ENCODE measurements at regions not wholly inside any gene's neighbourhood (a gene's known extent, or its start where the extent isn't known, plus 50 kb on each side); places are given as distances from the start of the nearest gene placed in this dataset.
"Not testable (repeated sequence)": the region's sequence is repeated elsewhere in the genome, so short reads cannot be mapped to it uniquely, and the experiment has no call there.

DNA sequence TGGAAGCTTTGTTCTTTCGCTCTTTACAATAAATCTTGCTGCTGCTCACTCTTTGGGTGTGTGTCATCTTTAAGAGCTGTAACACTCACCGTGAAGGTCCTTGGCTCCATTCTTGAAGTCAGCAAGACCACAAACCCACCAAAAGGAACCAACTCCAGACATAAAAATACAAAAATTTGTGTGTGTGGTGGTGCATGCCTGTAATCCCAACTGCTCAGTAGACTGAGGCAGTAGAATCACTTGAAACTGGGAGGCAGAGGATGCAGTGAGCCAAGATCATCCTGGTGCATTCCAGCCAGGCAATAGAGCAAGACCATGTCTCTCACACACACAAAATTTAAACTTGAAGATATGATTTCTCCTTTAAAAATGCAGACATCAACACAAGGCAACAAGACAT, 1431.7 kb upstream of the B3GALT2 start:
- Mint-ChIP-seq H3K27ac (no peak overlapping the region), H3K27me3 (no peaks in the 10 kb centered on the region), H3K4me1 (no peaks in the 10 kb centered on the region), H3K4me3 (no peak overlapping the region), H3K9me3 (no peaks in the 10 kb centered on the region)
- DNase-seq (no peak), ATAC-seq (no peak)

DNA sequence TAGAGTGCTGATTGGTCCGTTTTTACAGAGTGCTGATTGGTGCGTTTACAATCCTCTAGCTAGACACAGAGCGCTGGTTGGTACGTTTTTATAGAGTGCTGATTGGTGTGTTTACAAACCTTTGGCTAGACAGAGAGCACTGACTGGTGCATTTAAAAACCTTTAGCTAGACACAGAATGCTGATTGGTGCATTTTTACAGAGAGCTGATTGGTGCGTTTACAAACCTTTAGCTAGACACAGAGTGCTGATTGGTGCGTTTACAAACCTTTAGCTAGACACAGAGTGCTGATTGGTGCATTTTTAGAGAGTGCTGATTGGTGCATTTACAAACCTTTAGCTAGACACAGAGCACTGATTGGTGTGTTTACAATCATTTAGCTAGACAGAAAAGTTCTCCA, 1430.9 kb upstream of the B3GALT2 start:
- H3K27me3 Mint-ChIP-seq, H3K4me3 Mint-ChIP-seq, H3K4me1 Mint-ChIP-seq, DNase-seq, H3K9me3 Mint-ChIP-seq, H3K27ac Mint-ChIP-seq, ATAC-seq: not testable (repeated sequence)

DNA sequence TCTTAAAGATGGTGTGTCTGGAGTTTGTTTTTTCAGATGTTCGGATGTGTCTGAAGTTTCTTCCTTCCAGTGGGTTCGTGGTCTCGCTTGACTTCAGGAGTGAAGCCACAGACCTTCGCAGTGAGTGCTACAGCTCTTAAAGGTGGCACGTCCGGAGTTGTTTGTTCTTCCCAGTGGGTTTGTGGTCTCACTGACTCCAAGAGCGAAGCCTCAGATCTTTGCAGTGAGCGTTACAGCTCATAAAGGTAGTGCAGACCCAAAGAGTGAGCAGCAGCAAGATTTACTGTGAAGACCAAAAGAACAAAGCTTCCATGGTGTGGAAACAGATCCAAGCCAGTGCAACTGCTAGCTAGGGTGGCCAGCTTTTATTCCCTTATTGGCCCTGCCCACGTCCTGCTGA, 1430.4 kb upstream of the B3GALT2 start:
- Mint-ChIP-seq H3K27me3 (no peaks in the 10 kb centered on the region), H3K9me3 (no peaks in the 10 kb centered on the region), H3K4me3 (no peak overlapping the region), H3K4me1 (no peaks in the 10 kb centered on the region), H3K27ac (no peak overlapping the region)
- no peak for ATAC-seq
- DNase-seq, result no peak

DNA sequence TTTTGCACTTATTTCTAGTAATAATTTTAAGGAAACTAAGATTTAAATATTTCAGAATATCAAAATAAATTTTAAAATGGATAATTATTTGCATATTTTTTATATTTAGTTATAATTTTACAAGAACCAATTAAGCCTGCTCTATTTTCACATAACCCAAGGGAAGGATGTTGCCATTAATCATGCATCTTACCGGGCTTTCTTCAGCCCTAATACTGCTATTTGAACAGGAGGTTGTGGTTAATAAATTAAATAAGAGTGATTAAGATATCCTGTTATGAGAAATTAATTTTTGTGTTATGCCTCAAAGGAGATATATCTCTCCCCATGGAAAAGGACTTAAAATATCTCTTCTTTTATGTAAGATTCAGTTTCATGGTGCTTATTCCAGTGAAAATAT, 1415.8 kb upstream of the B3GALT2 start:
- Mint-ChIP-seq H3K4me3 (no peak overlapping the region), H3K27me3 (no peaks in the 10 kb centered on the region), H3K4me1 (no peaks in the 10 kb centered on the region), H3K9me3 (peaks cover 0 to 1% of the 10 kb centered on the region in 2 donors), H3K27ac (no peak overlapping the region)
- no peak for DNase-seq
- ATAC-seq, result no peak

DNA sequence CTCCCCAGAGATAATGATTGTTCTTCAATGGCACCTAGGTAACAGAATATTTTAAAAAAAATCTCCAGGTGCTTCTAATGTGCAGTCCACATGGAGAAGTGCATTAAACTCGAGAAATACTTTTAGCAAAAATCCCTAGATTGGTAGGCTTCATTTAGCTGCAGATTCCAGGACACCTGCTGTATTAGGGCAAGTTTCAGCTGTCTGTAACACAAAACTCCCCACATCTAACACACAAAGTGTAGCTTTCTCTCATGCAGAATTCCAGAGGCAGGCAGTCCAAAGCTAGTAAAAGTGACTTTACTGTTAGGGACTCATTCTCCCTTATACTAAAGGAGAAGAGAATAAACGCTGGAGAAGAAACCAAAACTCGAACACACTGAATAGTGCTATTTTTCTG, 1414.3 kb upstream of the B3GALT2 start:
- H3K4me1 Mint-ChIP-seq, result no peaks in the 10 kb centered on the region
- no peak for DNase-seq
- no peak overlapping the region for H3K4me3 Mint-ChIP-seq
- no peak for ATAC-seq
- H3K27ac Mint-ChIP-seq, result no peak overlapping the region
- H3K27me3 Mint-ChIP-seq, result no peaks in the 10 kb centered on the region
- no peaks in the 10 kb centered on the region for H3K9me3 Mint-ChIP-seq

DNA sequence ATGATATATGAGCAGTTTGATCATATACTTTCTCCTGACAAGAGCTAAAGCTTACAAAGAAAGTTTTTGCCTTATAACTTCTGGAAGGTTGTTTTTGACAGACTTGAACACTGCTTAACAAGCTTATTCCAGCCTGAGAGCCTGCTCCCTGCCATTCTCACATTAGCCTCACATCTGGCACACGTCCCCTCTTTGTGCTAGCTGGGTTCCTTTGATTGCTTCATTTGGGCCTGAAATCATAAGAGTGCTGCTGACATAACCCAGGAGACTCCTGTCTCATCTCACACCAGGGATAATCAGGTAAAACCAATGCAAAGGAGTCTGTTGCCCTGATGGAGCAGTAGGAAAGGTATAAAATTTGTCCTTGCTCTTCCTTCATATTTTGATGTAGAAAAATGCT, 1411.7 kb upstream of the B3GALT2 start:
- H3K9me3 Mint-ChIP-seq, result no peaks in the 10 kb centered on the region
- no peak overlapping the region for H3K27ac Mint-ChIP-seq
- H3K4me3 Mint-ChIP-seq, result no peak overlapping the region
- no peaks in the 10 kb centered on the region for H3K27me3 Mint-ChIP-seq
- DNase-seq (no peak), ATAC-seq (no peak)
- H3K4me1 Mint-ChIP-seq, result no peaks in the 10 kb centered on the region

DNA sequence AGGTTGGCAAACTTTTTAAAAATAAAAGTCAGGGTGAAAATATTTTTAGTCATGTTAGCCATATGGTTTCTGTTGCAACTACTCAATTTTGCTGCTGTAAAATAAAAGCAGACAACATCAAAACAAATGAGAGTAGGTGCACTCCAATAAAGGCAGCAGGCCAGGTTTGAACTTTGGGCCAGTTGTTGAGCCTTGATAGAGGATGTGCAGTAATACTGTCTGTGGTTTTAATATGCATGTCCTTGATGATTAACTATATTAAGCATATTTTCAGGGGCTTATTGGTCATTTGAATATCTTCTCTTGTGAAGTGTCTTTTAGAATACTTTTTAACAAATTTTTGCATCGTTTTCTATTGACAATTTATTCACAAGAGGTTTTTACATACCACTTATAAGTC, 1399.9 kb upstream of the B3GALT2 start:
- Mint-ChIP-seq H3K4me3 (no peak overlapping the region), H3K4me1 (no peaks in the 10 kb centered on the region), H3K27me3 (no peaks in the 10 kb centered on the region), H3K27ac (no peak overlapping the region), H3K9me3 (no peaks in the 10 kb centered on the region)
- ATAC-seq (no peak), DNase-seq (no peak)

DNA sequence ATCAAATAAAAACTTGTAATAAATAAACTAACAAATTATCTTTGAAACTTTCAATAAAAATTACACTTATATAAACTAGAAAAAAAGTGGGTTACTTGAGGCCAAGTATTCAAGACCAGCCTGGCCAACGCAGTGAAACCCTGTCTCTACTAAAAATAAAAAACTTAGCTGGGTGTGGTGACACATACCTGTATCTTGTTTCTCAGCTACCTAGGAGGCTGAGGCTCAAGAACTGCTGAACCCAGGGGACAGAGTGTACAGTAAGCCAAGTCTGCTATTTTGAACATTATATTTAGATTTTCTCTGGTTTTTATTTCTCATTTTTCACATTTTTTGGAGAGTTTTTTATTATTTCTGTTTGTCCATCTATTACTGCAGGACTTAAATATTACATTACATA, 1397.6 kb upstream of the B3GALT2 start:
- Mint-ChIP-seq H3K27me3 (no peaks in the 10 kb centered on the region), H3K27ac (no peak overlapping the region), H3K9me3 (no peaks in the 10 kb centered on the region)

DNA sequence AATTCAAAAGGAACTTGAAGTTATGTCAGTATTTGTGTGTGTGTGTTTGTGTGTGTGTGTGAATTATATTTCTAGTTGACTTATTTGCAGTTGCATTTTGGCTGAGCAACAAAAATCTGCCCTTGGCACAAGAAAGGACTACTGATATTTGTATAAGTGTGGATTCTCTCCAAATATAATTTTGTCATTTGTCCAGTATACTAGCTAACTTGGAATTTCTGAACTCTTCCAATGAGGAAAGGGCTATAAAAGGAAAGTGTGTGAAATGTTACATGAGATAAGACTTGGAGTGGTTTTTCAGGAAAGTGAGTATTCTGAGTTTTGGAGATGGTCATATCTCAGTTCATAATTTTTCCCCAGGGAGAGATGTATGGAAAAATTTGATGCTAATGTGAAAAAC, 1384.1 kb upstream of the B3GALT2 start:
- ATAC-seq (no peak), DNase-seq (no peak)
- Mint-ChIP-seq H3K4me3 (no peak overlapping the region), H3K9me3 (no peaks in the 10 kb centered on the region), H3K27ac (no peak overlapping the region), H3K4me1 (no peaks in the 10 kb centered on the region), H3K27me3 (no peaks in the 10 kb centered on the region)

More for the DNA sequence above, 1397.6 kb upstream of the B3GALT2 start:
- Mint-ChIP-seq H3K4me3 (no peak overlapping the region), H3K4me1 (no peaks in the 10 kb centered on the region)
- ATAC-seq, result no peak
- no peak for DNase-seq

DNA sequence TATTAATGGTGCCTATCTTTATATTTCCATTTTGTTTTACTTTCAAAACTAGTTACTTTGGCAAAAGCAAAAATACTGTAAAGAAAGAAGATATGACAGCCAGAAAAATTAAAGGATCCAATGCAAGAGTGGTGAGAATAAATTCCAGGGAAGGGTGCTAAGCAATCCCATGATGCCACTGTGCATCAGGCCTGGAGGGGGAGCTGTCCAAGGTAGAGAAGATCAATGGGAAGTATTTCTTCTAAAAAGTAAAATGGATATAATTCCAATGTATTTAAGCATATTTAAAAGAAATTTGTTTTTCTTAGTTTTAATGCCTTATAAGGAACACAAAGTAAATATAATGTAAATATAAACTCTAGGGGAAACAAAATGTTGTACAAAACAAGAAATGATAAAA, 1382.2 kb upstream of the B3GALT2 start:
- no peaks in the 10 kb centered on the region for H3K27me3 Mint-ChIP-seq
- no peak for ATAC-seq

DNA sequence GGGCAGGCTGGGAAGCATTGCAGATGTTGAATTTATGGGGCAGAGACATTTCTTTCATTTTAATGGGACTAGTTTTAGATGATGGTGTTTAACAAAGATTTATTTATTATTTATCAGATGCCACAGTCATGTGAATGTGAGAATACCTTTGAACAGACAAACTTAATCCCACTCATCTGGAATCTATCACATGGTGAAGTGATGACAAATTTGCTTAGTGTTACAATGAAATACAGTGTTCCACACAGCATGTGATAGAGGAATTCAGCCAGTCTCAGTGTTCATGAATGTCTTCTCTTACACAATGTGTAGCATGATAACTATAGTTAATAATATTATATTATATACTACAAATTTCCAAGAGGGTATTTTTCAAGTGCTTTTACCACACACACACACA, 1361.7 kb upstream of the B3GALT2 start:
- Mint-ChIP-seq H3K4me1 (no peaks in the 10 kb centered on the region), H3K9me3 (peaks cover 1 to 2% of the 10 kb centered on the region in 2 donors), H3K27me3 (no peaks in the 10 kb centered on the region), H3K4me3 (no peak overlapping the region), H3K27ac (no peak overlapping the region)
- no peak for ATAC-seq
- no peak for DNase-seq

More for the DNA sequence above, 1382.2 kb upstream of the B3GALT2 start:
- Mint-ChIP-seq H3K4me3 (no peak overlapping the region), H3K27ac (no peak overlapping the region), H3K9me3 (no peaks in the 10 kb centered on the region), H3K4me1 (no peaks in the 10 kb centered on the region)
- no peak for DNase-seq

DNA sequence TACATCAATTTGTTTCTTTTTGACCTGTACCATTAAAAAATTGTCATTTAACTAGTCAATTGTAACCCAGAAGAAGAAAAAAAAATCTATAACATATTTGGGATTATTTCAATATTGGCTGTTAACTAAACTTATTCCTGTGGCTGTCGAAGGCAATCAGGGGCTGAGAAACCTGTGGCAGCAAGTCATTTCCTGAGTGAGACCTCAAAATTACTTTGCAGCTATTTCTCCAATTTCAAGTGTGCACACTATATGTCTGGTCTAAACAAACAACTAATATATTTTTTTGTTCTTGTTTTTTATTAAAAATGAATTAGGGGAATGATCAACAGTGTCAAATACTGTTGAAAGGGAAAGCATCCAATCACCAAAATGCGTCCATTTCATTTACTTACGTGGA, 1357.6 kb upstream of the B3GALT2 start:
- no peak for ATAC-seq
- no peaks in the 10 kb centered on the region for H3K27me3 Mint-ChIP-seq

DNA sequence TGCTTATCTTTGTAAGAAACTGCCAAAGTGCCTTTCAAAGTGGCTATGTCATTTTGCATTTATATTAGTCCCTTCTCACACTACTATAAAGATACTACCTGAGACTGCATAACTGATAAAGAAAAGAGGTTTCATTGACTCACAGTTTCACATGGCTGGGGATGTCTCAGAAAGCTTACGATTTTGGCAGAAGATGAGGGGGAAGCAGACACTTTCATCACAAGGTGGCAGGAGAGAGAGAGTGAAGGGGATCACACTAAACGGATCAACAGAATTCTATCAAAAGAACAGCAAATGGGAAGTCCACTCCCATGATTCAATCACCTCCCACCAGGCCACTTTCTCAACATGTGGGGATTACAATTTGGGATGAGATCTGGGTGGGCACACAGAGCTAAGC, 1352.0 kb upstream of the B3GALT2 start:
- Mint-ChIP-seq H3K4me3 (no peak overlapping the region), H3K27me3 (no peaks in the 10 kb centered on the region), H3K4me1 (no peaks in the 10 kb centered on the region), H3K27ac (no peak overlapping the region), H3K9me3 (no peaks in the 10 kb centered on the region)
- ATAC-seq (no peak), DNase-seq (no peak)

More for the DNA sequence above, 1357.6 kb upstream of the B3GALT2 start:
- no peak overlapping the region for H3K4me3 Mint-ChIP-seq
- DNase-seq, result no peak
- no peak overlapping the region for H3K27ac Mint-ChIP-seq
- no peaks in the 10 kb centered on the region for H3K4me1 Mint-ChIP-seq
- no peaks in the 10 kb centered on the region for H3K9me3 Mint-ChIP-seq

DNA sequence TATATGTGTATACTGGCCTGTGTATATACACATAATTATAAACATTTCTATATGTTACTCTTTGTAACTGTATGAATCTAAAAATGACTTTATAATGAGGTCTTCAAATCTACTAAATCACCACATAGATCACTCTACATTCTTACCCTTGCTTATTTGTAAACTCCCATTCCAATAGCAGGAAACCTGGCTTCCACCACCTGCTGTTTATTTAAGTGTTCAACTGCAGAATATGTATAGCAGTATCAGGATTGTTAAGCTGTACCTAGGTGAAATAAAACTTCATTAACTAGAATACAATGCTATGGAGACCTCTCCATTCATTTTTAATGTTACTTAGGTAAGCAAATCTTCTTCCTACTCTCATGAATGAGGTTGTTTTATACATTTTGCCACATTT, 1351.1 kb upstream of the B3GALT2 start:
- Mint-ChIP-seq H3K9me3 (no peaks in the 10 kb centered on the region), H3K27ac (no peak overlapping the region), H3K27me3 (no peaks in the 10 kb centered on the region), H3K4me1 (no peaks in the 10 kb centered on the region), H3K4me3 (no peak overlapping the region)
- ATAC-seq, result no peak
- no peak for DNase-seq

DNA sequence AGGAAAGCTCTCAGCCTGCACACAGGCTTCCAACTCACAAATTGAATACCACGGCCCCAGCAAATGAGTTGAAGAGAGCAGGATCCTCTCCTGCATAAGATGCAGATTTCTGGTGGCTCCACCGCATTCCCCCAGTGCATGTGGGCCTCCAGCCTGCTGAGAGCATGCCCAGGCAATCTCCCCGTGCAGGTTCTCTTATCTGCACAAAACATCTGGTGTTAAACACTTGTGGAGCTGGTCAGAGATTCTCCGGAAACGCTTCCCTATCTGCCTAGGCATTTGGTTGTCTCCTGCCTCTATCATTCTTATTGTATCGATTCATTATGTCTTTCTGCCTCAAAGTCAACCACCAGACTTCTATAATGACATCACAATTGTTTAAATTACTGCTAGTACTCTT, 1349.0 kb upstream of the B3GALT2 start:
- no peak overlapping the region for H3K27ac Mint-ChIP-seq
- H3K27me3 Mint-ChIP-seq, result no peaks in the 10 kb centered on the region
- ATAC-seq (no peak), DNase-seq (no peak)
- H3K9me3 Mint-ChIP-seq, result no peaks in the 10 kb centered on the region
- no peaks in the 10 kb centered on the region for H3K4me1 Mint-ChIP-seq
- no peak overlapping the region for H3K4me3 Mint-ChIP-seq

DNA sequence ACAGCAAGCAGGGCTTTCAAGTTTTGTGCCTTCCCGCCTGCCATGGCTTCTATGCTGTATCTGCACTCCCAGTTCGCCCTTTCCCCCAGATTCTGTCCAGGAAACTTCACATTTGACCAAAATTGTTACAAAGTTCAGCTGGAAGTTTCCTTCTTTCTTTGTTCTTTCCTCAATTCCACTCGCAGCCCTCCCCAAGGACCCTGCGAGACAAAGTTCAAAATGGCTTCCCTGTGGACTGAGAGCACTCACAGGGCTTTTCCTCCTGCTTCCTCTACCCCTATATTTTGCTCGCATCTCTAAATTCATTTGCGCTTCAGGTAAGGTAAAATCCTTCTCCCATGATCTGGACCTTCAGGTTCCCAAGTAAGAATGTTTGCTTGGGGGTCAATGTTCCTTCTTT, 1348.4 kb upstream of the B3GALT2 start:
- no peak overlapping the region for H3K4me3 Mint-ChIP-seq
- H3K4me1 Mint-ChIP-seq, result no peaks in the 10 kb centered on the region
- no peaks in the 10 kb centered on the region for H3K27me3 Mint-ChIP-seq
- H3K9me3 Mint-ChIP-seq, result no peaks in the 10 kb centered on the region
- DNase-seq, result no peak
- ATAC-seq, result no peak
- no peak overlapping the region for H3K27ac Mint-ChIP-seq

DNA sequence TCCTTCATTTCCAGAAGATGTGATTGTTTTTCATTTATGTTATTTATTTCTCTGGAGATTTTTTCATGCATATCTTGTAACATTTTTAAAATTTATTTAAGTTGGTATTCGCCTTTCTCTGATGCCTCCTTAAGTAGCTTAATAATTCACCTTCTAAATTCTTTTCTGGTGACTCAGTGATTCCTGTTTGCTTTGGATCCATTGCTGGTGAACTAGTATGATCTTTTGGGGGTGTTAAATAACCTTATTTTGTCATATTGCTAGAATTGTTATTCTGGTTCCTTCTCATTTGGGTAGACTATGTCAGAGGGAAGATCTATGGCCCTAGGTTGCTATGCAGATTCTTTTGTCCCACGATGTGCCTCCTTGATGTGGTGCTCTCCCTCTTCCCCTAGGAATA, 1347.2 kb upstream of the B3GALT2 start:
- no peaks in the 10 kb centered on the region for H3K9me3 Mint-ChIP-seq
- no peak for ATAC-seq
- DNase-seq, result no peak
- no peaks in the 10 kb centered on the region for H3K4me1 Mint-ChIP-seq
- H3K27me3 Mint-ChIP-seq, result no peaks in the 10 kb centered on the region
- no peak overlapping the region for H3K27ac Mint-ChIP-seq
- H3K4me3 Mint-ChIP-seq, result no peak overlapping the region

DNA sequence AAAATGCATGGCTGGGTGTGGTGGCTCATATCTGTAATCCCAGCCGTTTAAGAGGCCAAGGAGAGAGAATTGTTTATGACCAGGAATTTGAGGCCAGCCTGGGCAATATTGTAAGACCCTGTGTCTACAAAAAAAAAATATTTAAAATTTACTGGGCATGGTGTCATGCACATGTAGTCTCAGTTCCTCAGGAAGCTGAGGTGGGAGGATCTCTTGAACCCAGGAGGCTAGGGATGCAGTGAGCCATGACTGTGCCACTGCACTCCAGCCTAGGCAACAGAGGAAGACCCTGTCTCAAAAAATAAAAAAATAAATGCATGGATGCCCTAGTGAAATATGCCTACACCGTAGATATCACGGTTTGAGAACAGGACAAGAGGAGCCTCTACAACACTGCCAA, 1331.2 kb upstream of the B3GALT2 start:
- Mint-ChIP-seq H3K4me1 (no peaks in the 10 kb centered on the region), H3K27ac (no peak overlapping the region), H3K4me3 (no peak overlapping the region), H3K27me3 (no peaks in the 10 kb centered on the region), H3K9me3 (no peaks in the 10 kb centered on the region)
- ATAC-seq (no peak), DNase-seq (no peak)
